H9 (cell line): ENCODE measurements at regions not wholly inside any gene's neighbourhood (a gene's known extent, or its start where the extent isn't known, plus 50 kb on each side); places are given as distances from the start of the nearest gene placed in this dataset.

Source experiments
- DNase-seq: peaks from one replicate; pipeline ENCODE4 v3.0.0-alpha.2; 2017
- H2AFZ ChIP-seq: one replicate; pipeline ENCODE4 v1.6.1; 2013; ENCODE audit warnings: mild to moderate bottlenecking, low read length, control low read depth, moderate library complexity
- H2AK5ac ChIP-seq: 2 replicates; pipeline ENCODE4 v1.6.1; 2013; ENCODE audit warnings: low read length, control low read depth, mixed read lengths; ENCODE audit not compliant: insufficient read length
- H2BK120ac ChIP-seq: one replicate; pipeline ENCODE4 v1.6.1; 2013; ENCODE audit warnings: low read depth, mild to moderate bottlenecking, low read length, control low read depth, inconsistent platforms; ENCODE audit not compliant: poor library complexity, severe bottlenecking
- H2BK12ac ChIP-seq: 2 replicates; pipeline ENCODE4 v1.6.1; 2013; ENCODE audit warnings: low read length, control low read depth, mixed read lengths, low read depth; ENCODE audit not compliant: insufficient read length
- H2BK15ac ChIP-seq: 2 replicates; pipeline ENCODE4 v1.6.1; 2013; ENCODE audit warnings: low read depth, low read length, control low read depth
- H2BK20ac ChIP-seq: one replicate; pipeline ENCODE4 v1.6.1; 2013; ENCODE audit warnings: low read depth, mild to moderate bottlenecking, low read length, control low read depth, inconsistent platforms; ENCODE audit not compliant: poor library complexity, severe bottlenecking
- H2BK5ac ChIP-seq: 2 replicates; pipeline ENCODE4 v1.6.1; 2013; ENCODE audit warnings: low read length, control low read depth, mixed read lengths; ENCODE audit not compliant: insufficient read length
- H3K14ac ChIP-seq: 2 replicates; pipeline ENCODE4 v1.6.1; 2013; ENCODE audit warnings: low read length, control low read depth; ENCODE audit not compliant: insufficient read depth
- H3K18ac ChIP-seq: 2 replicates; pipeline ENCODE4 v1.6.1; 2013; ENCODE audit warnings: low read depth, mild to moderate bottlenecking, mixed read lengths, low read length, control low read depth; ENCODE audit not compliant: insufficient read length
- H3K23ac ChIP-seq: 2 replicates; pipeline ENCODE4 v1.6.1; 2013; ENCODE audit warnings: low read length, control low read depth, mixed read lengths, low read depth; ENCODE audit not compliant: insufficient read length
- H3K23me2 ChIP-seq: 2 replicates; pipeline ENCODE4 v1.6.1; 2013; ENCODE audit warnings: low read depth, mild to moderate bottlenecking, mixed read lengths, low read length, control low read depth; ENCODE audit not compliant: insufficient read length, poor library complexity, severe bottlenecking
- H3K27ac ChIP-seq: 2 replicates; pipeline ENCODE4 v1.5.1; 2013; ENCODE audit warnings: low read length, control low read depth, mixed read lengths, low read depth; ENCODE audit not compliant: insufficient read length
- H3K27me3 ChIP-seq: 2 replicates; pipeline ENCODE4 v1.6.1; 2013; ENCODE audit warnings: low read length, control low read depth, inconsistent platforms; ENCODE audit not compliant: insufficient read depth
- H3K4ac ChIP-seq: 2 replicates; pipeline ENCODE4 v1.6.1; 2013; ENCODE audit warnings: low read depth, mild to moderate bottlenecking, control low read depth, inconsistent platforms, low read length, moderate library complexity
- H3K4me1 ChIP-seq: 2 replicates; pipeline ENCODE4 v1.6.1; 2013; ENCODE audit warnings: low read length, control low read depth, inconsistent platforms; ENCODE audit not compliant: insufficient read depth
- H3K4me2 ChIP-seq: 2 replicates; pipeline ENCODE4 v1.6.1; 2013; ENCODE audit warnings: low read length, control low read depth, mixed read lengths; ENCODE audit not compliant: insufficient read length, insufficient read depth
- H3K56ac ChIP-seq: 2 replicates; pipeline ENCODE4 v1.6.1; 2013; ENCODE audit warnings: low read depth, mild to moderate bottlenecking, mixed read lengths, low read length, control low read depth; ENCODE audit not compliant: insufficient read length
- H3K79me1 ChIP-seq: 2 replicates; pipeline ENCODE4 v1.6.1; 2013; ENCODE audit warnings: low read depth, mild to moderate bottlenecking, moderate library complexity, low read length, control low read depth, inconsistent platforms; ENCODE audit not compliant: insufficient read depth, poor library complexity, severe bottlenecking
- H3K79me2 ChIP-seq: 2 replicates; pipeline ENCODE4 v1.6.1; 2013; ENCODE audit warnings: low read length, control low read depth, inconsistent platforms; ENCODE audit not compliant: insufficient read depth
- H3K9ac ChIP-seq: 2 replicates; pipeline ENCODE4 v1.6.1; 2013; ENCODE audit warnings: low read length, control low read depth, mixed read lengths; ENCODE audit not compliant: insufficient read length; ENCODE audit errors: extremely low read depth
- H3K9me3 ChIP-seq: one replicate; pipeline ENCODE4 v1.6.1; 2013; ENCODE audit warnings: low read depth, low read length, inconsistent platforms; ENCODE audit not compliant: control insufficient read depth
- H3T11ph ChIP-seq: one replicate; pipeline ENCODE4 v1.6.1; 2013; ENCODE audit warnings: mild to moderate bottlenecking, low read length, control low read depth, inconsistent platforms
- H4K20me1 ChIP-seq: one replicate; pipeline ENCODE4 v1.6.1; 2013; ENCODE audit not compliant: control insufficient read depth, insufficient read length, insufficient read depth
- H4K5ac ChIP-seq: 2 replicates; pipeline ENCODE4 v1.6.1; 2013; ENCODE audit warnings: low read depth, mild to moderate bottlenecking, mixed read lengths, low read length, control low read depth; ENCODE audit not compliant: insufficient read length
- H4K8ac ChIP-seq: replicated peaks from 2 replicates; pipeline ENCODE4 v1.6.1; 2013; ENCODE audit warnings: low read length, control low read depth, mixed read lengths, low read depth; ENCODE audit not compliant: insufficient read length
- H4K91ac ChIP-seq: 2 replicates; pipeline ENCODE4 v1.6.1; 2013; ENCODE audit warnings: low read depth, mild to moderate bottlenecking, moderate library complexity, mixed read lengths, low read length, control low read depth; ENCODE audit not compliant: insufficient read length
- H3K27ac Mint-ChIP-seq, 3 experiments: 2 replicates in 2 of 3; 3 replicates in 1 of 3; pipeline ENCODE4 v1.8.0; 2020 to 2021; ENCODE audit warnings: mixed read lengths in 3 of 3, mild to moderate bottlenecking in 1 of 3, moderate library complexity in 1 of 3
- H3K27me3 Mint-ChIP-seq: 2 replicates; pipeline ENCODE4 v1.8.0; 2021; ENCODE audit warnings: low read depth, mild to moderate bottlenecking, moderate library complexity, mixed read lengths
- H3K36me3 Mint-ChIP-seq, 3 experiments: 2 replicates in 2 of 3; 3 replicates in 1 of 3; pipeline ENCODE4 v1.8.0; 2020 to 2021; ENCODE audit warnings: low read depth in 3 of 3, mixed read lengths in 3 of 3; ENCODE audit not compliant: insufficient read depth in 1 of 3
- H3K4me1 Mint-ChIP-seq, 2 experiments: 2 replicates each; pipeline ENCODE4 v1.8.0; 2020; ENCODE audit warnings: mixed read lengths in 2 of 2
- H3K4me3 Mint-ChIP-seq, 2 experiments: 2 replicates in 1 of 2; 3 replicates in 1 of 2; pipeline ENCODE4 v1.8.0; 2020 to 2021; ENCODE audit warnings: mild to moderate bottlenecking in 2 of 2, mixed read lengths in 2 of 2, moderate library complexity in 1 of 2
- H3K9me3 Mint-ChIP-seq, 2 experiments: 2 replicates in 1 of 2; 3 replicates in 1 of 2; pipeline ENCODE4 v1.8.0; 2020; ENCODE audit warnings: mild to moderate bottlenecking in 2 of 2, mixed read lengths in 2 of 2, moderate library complexity in 1 of 2
- CTCF ChIP-seq: fragments of 200-600 bp; sonication (generic); conservative IDR thresholded peaks from 3 replicates; pipeline ENCODE4 v1.8.0; 2021; ENCODE audit warnings: antibody characterized with exemption, mild to moderate bottlenecking
- WGBS: extraction: QIAGEN DNeasy Blood & Tissue Kit; methylation state at CpG from one replicate; pipeline ENCODE4 v1.1.7; 2013; ENCODE audit warnings: missing lambda C conversion rate, low lambda C conversion rate, mixed read lengths; ENCODE audit not compliant: insufficient read length; ENCODE audit errors: extremely low coverage; 5-methylcytosine and 5-hydroxymethylcytosine counted together

GRCh38 chr2:71784734-71785511, 331.6 kb downstream of the DYSF start:
- H4K20me1 ChIP-seq: no peaks in the 10 kb centered on the region
- no peak overlapping the region for H2BK20ac ChIP-seq
- H3K79me2 ChIP-seq: no peaks in the 10 kb centered on the region
- H3K14ac ChIP-seq: no peak overlapping the region
- no peaks in the 10 kb centered on the region; the same call in 1 of the 2 replicates for H3K4me1 ChIP-seq
- TF ChIP-seq CTCF: no peak
- no peaks in the 10 kb centered on the region for H3K79me1 ChIP-seq
- Mint-ChIP-seq H3K36me3 (no peaks in the 10 kb centered on the region), H3K9me3 (no peaks in the 10 kb centered on the region), H3K27me3 (peaks cover 2% of the 10 kb centered on the region; the same call in 1 of the 2 replicates), H3K4me1 (peaks cover under 1 to 5% of the 10 kb centered on the region in 2 experiments; a peak in 1 of 4 replicates), H3K4me3 (no peak overlapping the region), H3K27ac (no peak overlapping the region)
- H2BK5ac ChIP-seq: no peak overlapping the region
- H3K27ac ChIP-seq: no peak overlapping the region
- H2AFZ ChIP-seq: no peak overlapping the region
- H2BK12ac ChIP-seq: no peak overlapping the region
- H4K91ac ChIP-seq: no peak overlapping the region
- H3K4ac ChIP-seq: no peak overlapping the region
- H3K23me2 ChIP-seq: no peaks in the 10 kb centered on the region
- H2AK5ac ChIP-seq: no peak overlapping the region
- no peak overlapping the region for H2BK15ac ChIP-seq
- WGBS: no CpG with 5 or more reads among the region's 8 CpGs
- no peak overlapping the region for H3K18ac ChIP-seq
- no peak overlapping the region for H4K5ac ChIP-seq
- no peak overlapping the region for H3K9ac ChIP-seq
- H3K23ac ChIP-seq: no peak overlapping the region
- no peak overlapping the region for H3K4me2 ChIP-seq
- peak; percentile 25 for DNase-seq
- H3K27me3 ChIP-seq: no peaks in the 10 kb centered on the region
- H3K56ac ChIP-seq: no peak overlapping the region
- no peak overlapping the region for H3T11ph ChIP-seq
- H3K9me3 ChIP-seq: no peaks in the 10 kb centered on the region
- no peak overlapping the region for H4K8ac ChIP-seq
- H2BK120ac ChIP-seq: no peak overlapping the region
